ENCODE measurements at regions not wholly inside any gene's neighbourhood (a gene's known extent, or its start where the extent isn't known, plus 50 kb on each side); places are given as distances from the start of the nearest gene placed in this dataset.

DNA sequence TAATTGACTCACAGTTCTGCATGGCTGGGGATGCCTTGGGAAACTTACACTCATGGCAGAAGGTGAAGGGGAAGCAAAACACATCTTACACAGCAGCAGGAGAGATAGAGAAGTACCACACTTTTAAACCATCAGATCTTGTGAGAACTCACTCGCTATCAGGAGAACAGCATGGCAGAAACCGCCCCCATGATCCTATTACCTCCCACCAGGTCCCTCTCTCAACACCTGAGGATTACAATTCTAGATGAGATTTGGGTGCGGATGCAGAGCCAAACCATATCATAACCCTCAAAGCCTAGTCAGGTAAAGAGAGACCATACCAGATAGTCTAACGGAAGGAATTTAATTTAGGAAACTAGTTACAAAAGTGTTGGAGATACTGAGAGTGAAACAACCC is 182.6 kb upstream of the ACVR2A start:
- no peaks in the 10 kb centered on the region for H3K9me2 ChIP-seq (ENCODE audit: insufficient read depth)
- no peaks in the 10 kb centered on the region for H4K20me1 ChIP-seq (ENCODE audit: insufficient read depth)
- intact Hi-C loops (cut with micrococcal nuclease), result no loop called here
- DNase-seq (ENCODE audit: low read depth, low spot score) (no peak), ATAC-seq (no peak)
- H2AFZ ChIP-seq (ENCODE audit: low read depth, low read length, poor library complexity, severe bottlenecking), result no peak overlapping the region
- no TSS peak for BruUV-seq (replicated peaks)
- no peaks in the 10 kb centered on the region for H3K9me3 ChIP-seq (ENCODE audit: control insufficient read depth in 1 of 2, insufficient read depth in 1 of 2, low read depth in 1 of 2, low read length in 2 of 2)
- CTCF ChIA-PET, result no interaction called here
- no peak overlapping the region for H3K4me2 ChIP-seq (ENCODE audit: low read length)
- RAD21 ChIA-PET (ENCODE audit: low non-redundant PET in 1 of 2, low total read pairs in 2 of 2, uncharacterized antibody in 2 of 2, unreplicated experiment in 2 of 2), result no interaction called here
- no peak overlapping the region for H3K27ac ChIP-seq (ENCODE audit: low read depth, low read length)
- H3K79me2 ChIP-seq (ENCODE audit: insufficient read depth, low read length), result no peaks in the 10 kb centered on the region
- TF ChIP-seq FOSL1 (IDR thresholded peaks at IDR 0.05; ENCODE audit: low read depth) (no peak), EZH2 (IDR thresholded peaks at IDR 0.05) (no peak), ZFX (IDR thresholded peaks at IDR 0.05) (no peak), SRF (IDR thresholded peaks at IDR 0.05; ENCODE audit: low read depth) (no peak)
- TF ChIP-seq, protein P1, sequence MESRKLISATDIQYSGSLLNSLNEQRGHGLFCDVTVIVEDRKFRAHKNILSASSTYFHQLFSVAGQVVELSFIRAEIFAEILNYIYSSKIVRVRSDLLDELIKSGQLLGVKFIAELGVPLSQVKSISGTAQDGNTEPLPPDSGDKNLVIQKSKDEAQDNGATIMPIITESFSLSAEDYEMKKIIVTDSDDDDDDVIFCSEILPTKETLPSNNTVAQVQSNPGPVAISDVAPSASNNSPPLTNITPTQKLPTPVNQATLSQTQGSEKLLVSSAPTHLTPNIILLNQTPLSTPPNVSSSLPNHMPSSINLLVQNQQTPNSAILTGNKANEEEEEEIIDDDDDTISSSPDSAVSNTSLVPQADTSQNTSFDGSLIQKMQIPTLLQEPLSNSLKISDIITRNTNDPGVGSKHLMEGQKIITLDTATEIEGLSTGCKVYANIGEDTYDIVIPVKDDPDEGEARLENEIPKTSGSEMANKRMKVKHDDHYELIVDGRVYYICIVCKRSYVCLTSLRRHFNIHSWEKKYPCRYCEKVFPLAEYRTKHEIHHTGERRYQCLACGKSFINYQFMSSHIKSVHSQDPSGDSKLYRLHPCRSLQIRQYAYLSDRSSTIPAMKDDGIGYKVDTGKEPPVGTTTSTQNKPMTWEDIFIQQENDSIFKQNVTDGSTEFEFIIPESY (IDR thresholded peaks at IDR 0.05; ENCODE audit: extremely low read depth, insufficient replicate concordance, low read length), result no peak
- H3K4me3 ChIP-seq (replicated peaks in 1 of 2; ENCODE audit: low read depth in 1 of 2, low read length in 2 of 2), result no peak overlapping the region
- H3K36me3 ChIP-seq (ENCODE audit: control insufficient read depth in 1 of 2, insufficient read depth in 2 of 2, low read length in 2 of 2), result no peaks in the 10 kb centered on the region
- no peak overlapping the region for H3K9ac ChIP-seq (ENCODE audit: low read length)
- H3K4me1 ChIP-seq (ENCODE audit: control insufficient read depth in 1 of 2, insufficient read depth in 2 of 2, low read length in 2 of 2), result no peaks in the 10 kb centered on the region
- POLR2A ChIA-PET, result no interaction called here
- H3K27me3 ChIP-seq (ENCODE audit: insufficient read depth, low read length), result no peaks in the 10 kb centered on the region

DNA sequence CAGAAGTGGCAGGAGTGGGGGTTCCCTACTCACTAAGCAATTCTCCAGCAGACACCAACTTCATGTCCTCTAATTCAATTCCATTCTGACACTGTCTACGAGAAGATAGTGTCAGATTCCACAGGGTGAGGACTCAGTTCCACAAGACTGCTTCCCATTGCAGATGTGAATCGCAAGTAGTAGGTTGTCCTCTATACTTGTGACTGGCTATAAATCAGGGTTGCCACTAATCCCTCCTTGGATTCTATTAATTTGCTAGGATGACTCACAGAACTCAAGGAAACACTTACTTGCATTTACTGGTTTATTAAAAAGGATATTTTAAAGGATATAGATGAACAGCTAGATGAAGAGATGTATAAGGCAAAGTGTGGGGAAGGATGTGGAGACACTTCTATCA is 184.1 kb upstream of the ACVR2A start:
- Histone ChIP-seq H2AFZ (ENCODE audit: low read depth, low read length, poor library complexity, severe bottlenecking) (no peak overlapping the region), H3K4me3 (replicated peaks in 1 of 2; ENCODE audit: low read depth in 1 of 2, low read length in 2 of 2) (no peak overlapping the region), H3K9me2 (ENCODE audit: insufficient read depth) (no peaks in the 10 kb centered on the region), H3K4me1 (ENCODE audit: control insufficient read depth in 1 of 2, insufficient read depth in 2 of 2, low read length in 2 of 2) (no peaks in the 10 kb centered on the region), H3K27me3 (ENCODE audit: insufficient read depth, low read length) (no peaks in the 10 kb centered on the region), H4K20me1 (ENCODE audit: insufficient read depth) (no peaks in the 10 kb centered on the region), H3K79me2 (ENCODE audit: insufficient read depth, low read length) (no peaks in the 10 kb centered on the region), H3K9ac (ENCODE audit: low read length) (no peak overlapping the region), H3K36me3 (ENCODE audit: control insufficient read depth in 1 of 2, insufficient read depth in 2 of 2, low read length in 2 of 2) (no peaks in the 10 kb centered on the region), H3K27ac (ENCODE audit: low read depth, low read length) (no peak overlapping the region), H3K9me3 (ENCODE audit: control insufficient read depth in 1 of 2, insufficient read depth in 1 of 2, low read depth in 1 of 2, low read length in 2 of 2) (no peaks in the 10 kb centered on the region), H3K4me2 (ENCODE audit: low read length) (no peak overlapping the region)
- TF ChIP-seq EZH2phosphoT487 (IDR thresholded peaks at IDR 0.05; ENCODE audit: borderline replicate concordance) (no peak), ELF1 (IDR thresholded peaks at IDR 0.05; ENCODE audit: borderline replicate concordance, low read depth) (no peak), ZNF274 (IDR thresholded peaks at IDR 0.05; ENCODE audit: low read depth, low read length) (no peak), SRF (IDR thresholded peaks at IDR 0.05; ENCODE audit: low read depth) (no peak)
- RAD21 ChIA-PET (ENCODE audit: low non-redundant PET in 1 of 2, low total read pairs in 2 of 2, uncharacterized antibody in 2 of 2, unreplicated experiment in 2 of 2), result no interaction called here
- POLR2A ChIA-PET, result no interaction called here
- CTCF ChIA-PET, result no interaction called here
- DNase-seq (ENCODE audit: low read depth, low spot score) (no peak), ATAC-seq (no peak)
- intact Hi-C loops (cut with micrococcal nuclease), result no loop called here
- BruUV-seq (replicated peaks), result no TSS peak
